Keratinocyte (primary cell): ENCODE measurements at regions not wholly inside any gene's neighbourhood (a gene's known extent, or its start where the extent isn't known, plus 50 kb on each side); places are given as distances from the start of the nearest gene placed in this dataset.

Source experiments
- DNase-seq: peaks from one replicate; pipeline ENCODE4 v3.0.0-alpha.2; 2011; ENCODE audit warnings: low read depth, missing footprints, low spot score
- FAIRE-seq: peaks from 2 replicates; lab custom pipeline; 2011; peaks lifted over from hg19 to GRCh38; lab: Jason Lieb, UNC
- H2AFZ ChIP-seq: 2 replicates; pipeline ENCODE4 v1.6.0; 2012; ENCODE audit warnings: low read length, control low read depth, inconsistent platforms; ENCODE audit not compliant: control insufficient read depth
- H3K27ac ChIP-seq: 2 replicates; pipeline ENCODE4 v1.5.1; 2011; ENCODE audit warnings: low read length; ENCODE audit not compliant: control insufficient read depth, insufficient read depth
- H3K27me3 ChIP-seq: 3 replicates; pipeline ENCODE4 v1.6.0; 2011; ENCODE audit warnings: low read length; ENCODE audit not compliant: control insufficient read depth, insufficient read depth; ENCODE audit errors: extremely low read depth
- H3K36me3 ChIP-seq, 2 experiments: 2 replicates in 1 of 2; 3 replicates in 1 of 2; pipeline ENCODE4 v1.5.1; 2011; ENCODE audit warnings: low read length in 2 of 2, mild to moderate bottlenecking in 1 of 2; ENCODE audit not compliant: control insufficient read depth in 2 of 2, insufficient read depth in 2 of 2; ENCODE audit errors: extremely low read depth in 1 of 2
- H3K4me1 ChIP-seq: 3 replicates; pipeline ENCODE4 v1.5.1; 2011; ENCODE audit warnings: low read length; ENCODE audit not compliant: control insufficient read depth, insufficient read depth; ENCODE audit errors: extremely low read depth
- H3K4me2 ChIP-seq: 3 replicates; pipeline ENCODE4 v1.6.0; 2011; ENCODE audit warnings: low read depth, low read length; ENCODE audit not compliant: control insufficient read depth, insufficient read depth; ENCODE audit errors: extremely low read depth
- H3K4me3 ChIP-seq, 3 experiments: fragments of 200-600 bp in 1 of 3; sonication (generic) in 1 of 3; 2 replicates in 2 of 3; 3 replicates in 1 of 3; pipeline ENCODE4 v1.5.1; 2011 to 2016; ENCODE audit warnings: low read length in 3 of 3, mild to moderate bottlenecking in 3 of 3, control low read depth in 2 of 3, inconsistent platforms in 1 of 3, low read depth in 1 of 3, mixed read lengths in 1 of 3, mixed run types in 1 of 3, moderate library complexity in 1 of 3; ENCODE audit not compliant: control insufficient read depth in 2 of 3, insufficient read depth in 2 of 3; ENCODE audit errors: extremely low read depth in 1 of 3
- H3K79me2 ChIP-seq: 2 replicates; pipeline ENCODE4 v1.6.0; 2012; ENCODE audit warnings: low read length; ENCODE audit not compliant: control insufficient read depth, insufficient read depth
- H3K9ac ChIP-seq: 3 replicates; pipeline ENCODE4 v1.6.0; 2011; ENCODE audit warnings: low read length; ENCODE audit not compliant: control insufficient read depth, insufficient read depth; ENCODE audit errors: extremely low read depth
- H3K9me1 ChIP-seq: 3 replicates; pipeline ENCODE4 v1.6.0; 2011; ENCODE audit warnings: low read length; ENCODE audit not compliant: control insufficient read depth, insufficient read depth; ENCODE audit errors: extremely low read depth
- H3K9me3 ChIP-seq: 2 replicates; pipeline ENCODE4 v1.5.1; 2012; ENCODE audit warnings: low read depth, low read length; ENCODE audit not compliant: control insufficient read depth
- H4K20me1 ChIP-seq: 3 replicates; pipeline ENCODE4 v1.6.0; 2011; ENCODE audit warnings: low read length; ENCODE audit not compliant: control insufficient read depth, insufficient read depth; ENCODE audit errors: extremely low read depth
- EZH2 ChIP-seq: IDR thresholded peaks from one replicate; pipeline ENCODE4 v1.6.1; 2012; ENCODE audit warnings: inconsistent platforms, mild to moderate bottlenecking, low read length, moderate library complexity
- dilution Hi-C: fragments of 300-500 bp; cut with MboI; formaldehyde crosslinking; loops from one replicate; pipeline ENCODE4 v1.7.0; 2020; ENCODE audit warnings: low sequenced_read_pairs; ENCODE audit not compliant: extremely low pct_ligation_motif_present
- TF ChIP-seq, protein P1 (sequence below), 3 experiments: IDR thresholded peaks in 1 of 3; conservative IDR thresholded peaks in 1 of 3; optimal IDR thresholded peaks in 1 of 3; 2 replicates in 2 of 3; 3 replicates in 1 of 3; pipeline versions ENCODE3 to v1.5.1; 2011; ENCODE audit warnings: low read length in 3 of 3, mild to moderate bottlenecking in 3 of 3, moderate library complexity in 2 of 3, control low read depth in 1 of 3, inconsistent platforms in 1 of 3; ENCODE audit not compliant: insufficient read depth in 2 of 3; ENCODE audit errors: extremely low read depth in 1 of 3

DNA sequence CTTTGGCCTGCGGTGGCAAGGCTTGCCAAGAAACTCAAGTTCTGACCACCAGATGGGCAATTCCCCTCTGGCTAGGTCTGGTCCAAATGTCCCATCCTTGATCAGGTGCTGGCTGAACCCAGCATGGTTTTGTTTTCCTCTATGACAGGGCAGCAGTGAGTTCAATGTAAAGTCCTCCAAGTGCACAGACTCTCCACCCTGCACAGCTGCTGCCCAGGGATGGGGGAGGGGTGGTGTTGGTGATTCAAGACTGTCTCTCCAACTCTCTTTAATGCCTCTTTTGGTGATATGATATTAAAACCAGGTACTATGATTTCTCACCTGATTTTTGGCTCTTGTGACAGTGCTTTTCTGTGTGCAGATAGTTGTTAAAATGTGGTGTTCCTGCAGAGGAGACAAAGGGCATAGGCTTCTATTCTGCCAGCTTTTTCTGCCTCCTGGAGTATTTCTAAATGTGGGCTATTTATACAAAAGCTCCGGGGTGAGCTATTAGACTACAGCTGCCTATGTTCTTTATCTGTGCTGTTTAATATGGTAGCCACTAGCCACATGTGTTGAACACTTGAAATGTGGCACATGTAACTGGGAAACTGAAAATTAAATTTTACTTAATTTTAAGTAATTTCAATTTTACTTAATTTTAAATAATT, 64.0 kb upstream of the STK39 start:
- Histone ChIP-seq H3K9me3 (no peaks in the 10 kb centered on the region), H3K27ac (no peak overlapping the region), H3K27me3 (no peaks in the 10 kb centered on the region), H3K36me3 (no peaks in the 10 kb centered on the region), H2AFZ (no peak overlapping the region), H4K20me1 (no peaks in the 10 kb centered on the region), H3K9me1 (no peaks in the 10 kb centered on the region), H3K4me1 (no peaks in the 10 kb centered on the region), H3K4me2 (no peak overlapping the region), H3K79me2 (no peaks in the 10 kb centered on the region), H3K9ac (no peak overlapping the region), H3K4me3 (no peak overlapping the region)
- FAIRE-seq (no peak), DNase-seq (no peak)
- dilution Hi-C loops, result no loop called here
- no peak for TF ChIP-seq EZH2
- TF ChIP-seq, protein P1, sequence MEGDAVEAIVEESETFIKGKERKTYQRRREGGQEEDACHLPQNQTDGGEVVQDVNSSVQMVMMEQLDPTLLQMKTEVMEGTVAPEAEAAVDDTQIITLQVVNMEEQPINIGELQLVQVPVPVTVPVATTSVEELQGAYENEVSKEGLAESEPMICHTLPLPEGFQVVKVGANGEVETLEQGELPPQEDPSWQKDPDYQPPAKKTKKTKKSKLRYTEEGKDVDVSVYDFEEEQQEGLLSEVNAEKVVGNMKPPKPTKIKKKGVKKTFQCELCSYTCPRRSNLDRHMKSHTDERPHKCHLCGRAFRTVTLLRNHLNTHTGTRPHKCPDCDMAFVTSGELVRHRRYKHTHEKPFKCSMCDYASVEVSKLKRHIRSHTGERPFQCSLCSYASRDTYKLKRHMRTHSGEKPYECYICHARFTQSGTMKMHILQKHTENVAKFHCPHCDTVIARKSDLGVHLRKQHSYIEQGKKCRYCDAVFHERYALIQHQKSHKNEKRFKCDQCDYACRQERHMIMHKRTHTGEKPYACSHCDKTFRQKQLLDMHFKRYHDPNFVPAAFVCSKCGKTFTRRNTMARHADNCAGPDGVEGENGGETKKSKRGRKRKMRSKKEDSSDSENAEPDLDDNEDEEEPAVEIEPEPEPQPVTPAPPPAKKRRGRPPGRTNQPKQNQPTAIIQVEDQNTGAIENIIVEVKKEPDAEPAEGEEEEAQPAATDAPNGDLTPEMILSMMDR (optimal IDR thresholded peaks at IDR 0.05 in 1 of 3, IDR thresholded peaks at IDR 0.05 in 1 of 3, conservative IDR thresholded peaks at IDR 0.05 in 1 of 3; ENCODE audit: extremely low read depth in 1 of 3, insufficient read depth in 2 of 3, low read length in 3 of 3), result no peak

DNA sequence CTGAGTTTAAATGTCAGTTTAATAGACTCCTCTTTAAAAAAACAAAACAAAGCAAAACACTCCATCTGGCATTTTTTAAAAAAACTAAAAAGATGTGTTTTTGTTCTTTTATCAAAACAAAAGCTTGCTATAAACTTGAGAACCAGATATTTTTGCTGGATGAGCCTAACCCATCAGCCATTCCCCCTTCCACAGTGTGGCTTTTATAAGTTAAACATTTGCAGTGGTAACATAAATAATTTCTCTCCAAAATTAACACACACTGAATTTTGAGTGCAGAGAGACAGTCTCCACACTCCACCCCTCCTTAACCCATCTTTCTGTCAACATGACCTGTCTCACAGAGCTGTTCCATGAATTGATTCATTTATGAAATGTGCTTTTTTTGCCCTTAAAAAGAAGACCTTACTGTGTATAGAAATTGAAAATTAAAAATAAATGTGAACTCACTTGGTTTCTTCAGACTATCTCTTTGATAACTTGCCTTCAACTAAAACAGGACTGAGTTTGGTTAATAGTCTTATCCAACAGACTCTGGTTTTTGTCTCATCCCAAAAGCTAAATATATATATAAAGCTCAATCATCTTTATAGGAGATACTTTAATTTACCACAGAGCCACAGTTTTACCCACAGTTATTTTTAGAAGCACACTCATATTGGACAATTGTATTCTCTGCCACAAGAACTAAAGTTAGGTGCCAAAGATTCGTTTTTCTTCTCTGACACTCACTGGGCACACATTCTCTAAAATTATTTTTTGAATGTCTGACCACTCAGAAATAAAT, 64.8 kb upstream of the STK39 start:
- Histone ChIP-seq H3K9ac (no peak overlapping the region), H3K27ac (no peak overlapping the region), H3K27me3 (no peaks in the 10 kb centered on the region), H2AFZ (no peak overlapping the region), H4K20me1 (no peaks in the 10 kb centered on the region), H3K36me3 (no peaks in the 10 kb centered on the region), H3K9me3 (no peaks in the 10 kb centered on the region), H3K79me2 (no peaks in the 10 kb centered on the region), H3K9me1 (no peaks in the 10 kb centered on the region), H3K4me2 (no peak overlapping the region), H3K4me3 (no peak overlapping the region), H3K4me1 (no peaks in the 10 kb centered on the region)
- FAIRE-seq (no peak), DNase-seq (no peak)
- dilution Hi-C loops, result no loop called here
- TF ChIP-seq EZH2, result no peak
- TF ChIP-seq, protein P1 (optimal IDR thresholded peaks at IDR 0.05 in 1 of 3, IDR thresholded peaks at IDR 0.05 in 1 of 3, conservative IDR thresholded peaks at IDR 0.05 in 1 of 3; ENCODE audit: extremely low read depth in 1 of 3, insufficient read depth in 2 of 3, low read length in 3 of 3), result no peak
